Right cardiac atrium (tissue), 5 donors: ENCODE measurements at regions not wholly inside any gene's neighbourhood (a gene's known extent, or its start where the extent isn't known, plus 50 kb on each side); places are given as distances from the start of the nearest gene placed in this dataset.

Experiments used
- ATAC-seq, 2 donors: fragments of 200-7000 bp; cut with Tn5 transposase; one replicate each; pipeline versions ENCODE4 v1.8.0 to v1.9.1; 2020; ENCODE audit warnings: moderate library complexity in 2 of 2, mild to moderate bottlenecking in 1 of 2
- DNase-seq, 3 donors: peaks; one replicate each; pipeline ENCODE4 v3.0.0-alpha.2; 2020
- H3K27ac ChIP-seq: one replicate; pipeline ENCODE4 v1.5.1; 2013; ENCODE audit warnings: mild to moderate bottlenecking, low read length, control low read depth, moderate library complexity
- H3K27me3 ChIP-seq: one replicate; pipeline ENCODE4 v1.6.1; 2013; ENCODE audit not compliant: control insufficient read depth, insufficient read depth
- H3K4me1 ChIP-seq: one replicate; pipeline ENCODE4 v1.6.1; 2013; ENCODE audit warnings: low read length; ENCODE audit not compliant: control insufficient read depth, insufficient read depth
- H3K4me3 ChIP-seq: one replicate; pipeline ENCODE4 v1.5.1; 2013; ENCODE audit warnings: low read length, control low read depth
- H3K9me3 ChIP-seq: one replicate; pipeline ENCODE4 v1.6.1; 2013; ENCODE audit warnings: low read length; ENCODE audit not compliant: control insufficient read depth
- WGBS: extraction: QIAGEN DNeasy Blood & Tissue Kit; methylation state at CpG from one replicate; pipeline ENCODE4 v1.1.7; 2013; 5-methylcytosine and 5-hydroxymethylcytosine counted together
- intact Hi-C, 4 donors: fragments of 100-400 bp; cut with DNase I; formaldehyde crosslinking; loops; one replicate each; pipeline versions ENCODE4 v1.11.0 to v1.14.0; 2022 to 2023
- donor health status: healthy with polysubstance abuse.
- donor health status: DM: no; HTN: yes; CAD: no.
- donor health status: DM: no; HTN: no; CAD: no.
- donor health status: DM: no; HTN: yes; CAD: no; lungs with severe emphysema.
- donor health status: DM: yes; HTN: yes; CAD: no.

DNA sequence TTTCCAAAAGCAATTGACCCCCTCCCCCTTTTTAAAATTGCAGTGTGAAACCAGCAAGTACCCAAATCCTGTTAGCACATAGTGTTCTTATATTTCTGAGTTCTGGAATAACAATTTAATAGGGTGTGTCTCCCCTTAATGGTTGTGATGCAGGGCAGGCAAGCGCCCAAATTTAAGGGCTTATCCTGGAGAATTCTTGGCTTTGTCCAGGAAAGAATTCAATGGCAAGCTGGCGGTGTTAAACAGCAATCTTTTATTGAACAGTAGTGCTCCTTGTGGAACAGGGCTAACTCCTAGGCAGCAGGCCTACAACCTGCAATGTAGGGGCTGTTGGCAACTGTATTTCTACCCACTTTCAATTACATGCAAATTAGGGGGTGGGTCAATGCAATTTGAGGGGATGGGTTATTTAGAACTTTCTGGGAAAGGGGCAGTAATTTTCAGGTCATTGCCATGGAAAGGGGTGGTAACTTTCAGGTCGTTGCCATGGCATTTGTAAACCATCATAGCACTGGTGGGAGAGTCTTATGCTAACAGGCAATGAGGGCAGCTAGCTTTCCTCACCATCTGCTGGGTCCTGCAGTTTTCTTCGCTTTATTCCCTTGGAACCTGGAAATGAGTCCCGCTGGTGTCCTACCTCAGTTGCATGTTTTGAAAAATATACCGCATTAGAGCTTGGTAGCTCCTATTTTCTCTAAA, 149.0 kb upstream of the KCTD1 start:
- no peak overlapping the region for H3K4me3 ChIP-seq
- ATAC-seq (peak; percentile 54 to 63), DNase-seq (peak; percentile 42 to 76 (median 65))
- no peaks in the 10 kb centered on the region for H3K4me1 ChIP-seq
- intact Hi-C loops, result no loop called here
- 76% methylated on average over 6 of the region's 6 CpGs for WGBS
- no peaks in the 10 kb centered on the region for H3K27me3 ChIP-seq
- H3K27ac ChIP-seq, result no peak overlapping the region
- no peaks in the 10 kb centered on the region for H3K9me3 ChIP-seq

DNA sequence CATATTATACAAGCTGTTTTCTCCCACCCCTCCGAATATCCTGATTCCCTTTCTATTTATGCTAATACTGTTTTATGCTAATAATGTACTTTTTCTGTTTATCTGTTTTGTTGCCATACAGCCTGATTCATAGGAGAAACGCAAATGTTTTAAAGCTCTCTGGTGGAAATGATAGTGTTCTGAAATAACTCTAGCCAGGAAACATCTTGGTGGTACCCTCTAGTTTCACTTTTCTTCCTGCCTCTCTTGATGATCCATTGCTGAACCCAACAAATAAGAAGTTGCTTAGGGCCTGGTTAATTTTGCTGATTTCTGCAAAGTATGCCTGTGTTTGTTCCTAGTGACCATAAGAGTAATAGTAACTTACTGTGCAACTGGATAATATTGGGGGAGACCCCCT, 148.4 kb upstream of the KCTD1 start:
- intact Hi-C loops, result no loop called here
- 49% methylated on average over 2 of the region's 2 CpGs for WGBS

DNA sequence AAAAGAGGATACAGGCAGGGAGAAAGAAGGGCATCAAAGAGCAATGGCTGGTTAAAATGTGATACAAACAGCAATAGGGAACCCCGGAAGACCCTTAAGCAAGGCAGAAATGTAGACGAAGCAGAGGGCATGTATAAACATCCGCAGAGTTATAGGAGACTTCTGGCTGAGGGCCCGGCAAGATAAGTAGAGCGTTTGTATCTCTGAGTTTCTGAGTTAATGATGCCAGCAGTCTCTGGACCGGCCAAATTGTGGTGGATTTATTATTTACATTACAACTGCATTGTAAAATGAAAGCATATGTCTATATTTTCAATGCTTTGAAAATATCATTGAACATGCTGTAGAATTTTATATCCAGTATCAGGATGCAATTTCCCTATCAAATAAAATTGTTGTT, 148.0 kb upstream of the KCTD1 start:
- Histone ChIP-seq H3K9me3 (no peaks in the 10 kb centered on the region), H3K27me3 (no peaks in the 10 kb centered on the region), H3K4me1 (no peaks in the 10 kb centered on the region), H3K27ac (no peak overlapping the region), H3K4me3 (no peak overlapping the region)
- DNase-seq, result no peak
- ATAC-seq, result no peak
- intact Hi-C loops, result no loop called here
- WGBS, result 37% methylated on average over 6 of the region's 6 CpGs

More for the DNA sequence above, 148.4 kb upstream of the KCTD1 start:
- ATAC-seq, result no peak
- H3K27ac ChIP-seq, result no peak overlapping the region
- H3K9me3 ChIP-seq, result no peaks in the 10 kb centered on the region
- H3K4me3 ChIP-seq, result no peak overlapping the region
- no peaks in the 10 kb centered on the region for H3K4me1 ChIP-seq
- no peaks in the 10 kb centered on the region for H3K27me3 ChIP-seq
- no peak for DNase-seq

DNA sequence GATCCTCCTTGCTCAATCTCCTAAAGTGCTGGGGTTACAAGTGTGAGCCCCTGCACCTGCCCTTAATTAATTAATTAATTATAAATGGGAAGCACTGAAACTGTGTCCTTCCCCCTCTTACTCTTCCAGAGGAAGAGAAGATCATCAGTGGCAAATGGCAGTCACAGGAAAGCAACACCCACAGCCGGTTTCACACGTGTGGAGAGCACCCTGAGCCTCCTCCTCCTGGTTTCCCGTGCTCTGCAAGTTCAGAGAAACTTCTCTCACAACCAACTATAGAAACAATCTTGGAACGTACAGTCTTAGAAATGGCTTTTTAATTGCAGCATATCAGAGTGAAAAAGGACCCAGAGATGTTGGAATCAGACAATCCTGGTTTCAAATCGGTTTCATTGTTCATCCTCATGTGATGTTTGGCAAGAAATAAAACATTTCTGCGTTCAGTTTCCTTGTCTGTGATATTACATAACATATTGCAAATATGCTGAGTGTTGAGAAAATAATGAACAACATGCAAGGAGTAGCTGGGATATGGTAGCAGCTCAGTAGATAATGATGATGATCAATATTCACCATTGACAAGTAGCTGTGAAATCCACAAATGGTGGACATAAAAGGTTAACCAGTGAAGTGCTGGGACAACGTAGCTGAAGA, 141.0 kb upstream of the KCTD1 start:
- ATAC-seq (no peak), DNase-seq (no peak)
- Histone ChIP-seq H3K27ac (no peak overlapping the region), H3K9me3 (no peaks in the 10 kb centered on the region), H3K27me3 (no peaks in the 10 kb centered on the region), H3K4me1 (no peaks in the 10 kb centered on the region), H3K4me3 (no peak overlapping the region)
- 41% methylated on average over 7 of the region's 7 CpGs for WGBS
- intact Hi-C loops, result no loop called here

DNA sequence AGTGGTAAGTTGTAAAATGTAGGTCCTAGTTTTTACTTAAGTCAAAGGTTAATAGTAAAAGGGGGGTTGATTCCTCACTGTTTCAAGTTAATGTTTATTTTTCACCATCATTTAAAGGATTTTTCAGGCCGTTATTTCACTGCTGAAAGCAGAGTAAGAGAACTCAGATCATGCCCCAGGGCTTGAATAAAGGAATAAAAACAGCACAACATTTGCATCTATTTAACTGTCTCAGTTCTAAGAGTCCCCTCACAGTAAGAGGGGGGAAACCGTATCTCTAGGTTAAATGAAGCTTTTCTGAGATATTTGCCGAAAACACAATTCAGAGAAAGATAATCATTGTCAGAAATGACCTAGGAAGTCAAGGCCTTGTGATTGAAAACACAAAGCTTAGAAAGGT, 138.2 kb upstream of the KCTD1 start:
- Histone ChIP-seq H3K27me3 (no peaks in the 10 kb centered on the region), H3K4me1 (no peaks in the 10 kb centered on the region), H3K4me3 (no peak overlapping the region), H3K9me3 (no peaks in the 10 kb centered on the region), H3K27ac (no peak overlapping the region)
- intact Hi-C loops, result no loop called here
- 77% methylated on average over 3 of the region's 3 CpGs for WGBS
- ATAC-seq (no peak), DNase-seq (no peak)

DNA sequence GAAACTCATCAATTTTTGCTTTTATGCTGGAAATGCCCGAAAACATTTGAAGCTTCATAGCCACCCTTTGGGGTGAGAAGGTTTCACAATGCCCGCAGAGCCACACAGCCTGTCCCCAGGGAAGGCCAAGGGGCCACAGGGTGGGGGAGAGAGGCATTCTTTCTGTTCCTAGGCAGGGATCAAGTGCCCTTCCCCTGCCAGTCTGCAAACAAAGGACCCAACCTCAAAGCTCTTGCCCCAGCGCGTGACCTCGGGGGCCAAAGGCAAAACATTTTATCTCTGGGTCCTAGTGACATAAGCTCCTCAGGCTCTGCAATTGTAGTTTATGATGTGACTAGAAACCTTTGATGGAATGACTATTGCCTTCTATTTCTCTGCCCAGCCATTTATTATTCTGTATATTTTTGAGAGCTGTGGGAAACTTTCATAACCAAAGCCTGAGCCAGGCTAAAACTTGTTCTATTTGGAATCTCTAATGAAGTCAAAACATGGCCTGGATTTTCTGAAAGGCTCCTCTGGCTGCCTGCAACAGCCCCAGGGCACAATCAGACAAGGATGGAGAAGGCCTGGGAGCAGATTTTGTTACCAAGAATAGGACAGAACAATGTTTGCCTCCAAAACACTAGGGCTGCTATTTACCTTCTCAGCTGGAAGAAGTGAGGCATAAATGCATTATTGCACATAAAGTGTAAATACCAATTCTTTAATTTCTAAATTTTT, 137.2 kb upstream of the KCTD1 start:
- H3K27ac ChIP-seq, result no peak overlapping the region
- no peak overlapping the region for H3K4me3 ChIP-seq
- ATAC-seq (no peak), DNase-seq (no peak)
- no peaks in the 10 kb centered on the region for H3K9me3 ChIP-seq
- H3K4me1 ChIP-seq, result no peaks in the 10 kb centered on the region
- intact Hi-C loops, result no loop called here
- H3K27me3 ChIP-seq, result no peaks in the 10 kb centered on the region
- WGBS, result 72% methylated on average over 5 of the region's 5 CpGs

DNA sequence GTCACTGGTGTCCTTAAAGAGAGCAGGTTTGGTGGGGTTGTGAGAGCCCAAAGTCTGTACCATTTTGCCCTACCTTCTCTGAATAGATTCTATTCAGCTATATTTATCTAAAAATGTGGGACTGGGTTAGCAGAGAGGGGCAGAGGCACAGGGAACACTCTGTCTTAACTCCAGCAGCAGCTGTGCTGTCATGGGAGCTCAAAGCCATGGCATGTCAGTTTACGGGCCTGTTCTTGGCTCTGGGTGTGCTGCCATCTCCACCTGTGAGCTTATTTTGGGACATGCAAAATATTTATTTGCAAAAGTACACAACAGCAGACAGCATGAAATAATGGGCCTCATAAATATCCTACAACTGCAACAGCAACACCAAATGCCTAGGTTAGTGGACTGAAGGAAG, 129.6 kb upstream of the KCTD1 start:
- 73% methylated on average over 1 of the region's 1 CpG for WGBS
- intact Hi-C loops, result no loop called here
- ATAC-seq, result no peak

DNA sequence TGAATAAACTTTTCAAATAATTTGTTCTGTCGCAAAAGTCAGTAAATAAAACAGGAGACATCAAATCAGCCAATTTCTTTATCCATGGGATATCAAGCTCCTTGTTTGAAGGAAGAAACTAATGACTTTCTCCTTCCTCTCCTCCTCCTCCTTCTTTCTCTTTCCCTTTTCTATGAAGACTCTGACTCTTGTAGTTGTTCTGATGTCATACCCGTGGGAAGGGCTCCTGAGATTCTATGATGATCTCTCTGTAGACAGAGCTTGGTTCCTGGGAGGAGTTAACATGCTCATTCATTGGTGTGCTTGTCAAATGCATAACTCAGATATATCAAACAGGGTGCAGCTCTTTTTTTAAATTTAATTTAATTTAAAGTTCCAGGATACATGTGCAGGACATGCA, 118.7 kb upstream of the KCTD1 start:
- H3K4me3 ChIP-seq, result no peak overlapping the region
- H3K9me3 ChIP-seq, result no peaks in the 10 kb centered on the region
- ATAC-seq (no peak), DNase-seq (no peak)
- 70% methylated on average over 2 of the region's 2 CpGs for WGBS
- H3K27me3 ChIP-seq, result no peaks in the 10 kb centered on the region
- no peak overlapping the region for H3K27ac ChIP-seq
- intact Hi-C loops, result no loop called here
- no peaks in the 10 kb centered on the region for H3K4me1 ChIP-seq

More for the DNA sequence above, 129.6 kb upstream of the KCTD1 start:
- DNase-seq, result no peak
- Histone ChIP-seq H3K27me3 (no peaks in the 10 kb centered on the region), H3K27ac (no peak overlapping the region), H3K4me1 (no peaks in the 10 kb centered on the region), H3K9me3 (no peaks in the 10 kb centered on the region), H3K4me3 (no peak overlapping the region)

DNA sequence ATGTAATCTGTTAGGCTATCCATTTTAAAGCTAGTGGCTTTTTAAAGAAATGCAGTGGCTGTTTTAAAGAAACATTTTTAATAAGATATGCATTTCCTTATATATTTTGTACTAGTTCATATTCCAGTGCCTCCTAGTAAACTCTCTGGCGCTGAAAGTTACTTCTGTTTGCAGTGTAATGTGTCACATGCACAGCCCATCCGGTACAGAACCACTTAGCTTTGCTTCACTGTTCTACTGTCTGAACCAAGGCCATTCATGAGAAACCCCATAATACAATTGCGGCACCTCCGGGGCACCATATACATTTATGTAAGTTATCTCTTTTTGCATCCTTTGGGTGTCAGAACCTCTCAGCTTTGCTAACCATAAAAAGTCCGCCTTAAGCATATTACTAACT, 114.6 kb upstream of the KCTD1 start:
- Histone ChIP-seq H3K4me3 (no peak overlapping the region), H3K27me3 (no peaks in the 10 kb centered on the region), H3K9me3 (no peaks in the 10 kb centered on the region), H3K27ac (no peak overlapping the region), H3K4me1 (no peaks in the 10 kb centered on the region)
- no peak for DNase-seq
- 75% methylated on average over 5 of the region's 5 CpGs for WGBS
- no peak for ATAC-seq
- intact Hi-C loops, result no loop called here

DNA sequence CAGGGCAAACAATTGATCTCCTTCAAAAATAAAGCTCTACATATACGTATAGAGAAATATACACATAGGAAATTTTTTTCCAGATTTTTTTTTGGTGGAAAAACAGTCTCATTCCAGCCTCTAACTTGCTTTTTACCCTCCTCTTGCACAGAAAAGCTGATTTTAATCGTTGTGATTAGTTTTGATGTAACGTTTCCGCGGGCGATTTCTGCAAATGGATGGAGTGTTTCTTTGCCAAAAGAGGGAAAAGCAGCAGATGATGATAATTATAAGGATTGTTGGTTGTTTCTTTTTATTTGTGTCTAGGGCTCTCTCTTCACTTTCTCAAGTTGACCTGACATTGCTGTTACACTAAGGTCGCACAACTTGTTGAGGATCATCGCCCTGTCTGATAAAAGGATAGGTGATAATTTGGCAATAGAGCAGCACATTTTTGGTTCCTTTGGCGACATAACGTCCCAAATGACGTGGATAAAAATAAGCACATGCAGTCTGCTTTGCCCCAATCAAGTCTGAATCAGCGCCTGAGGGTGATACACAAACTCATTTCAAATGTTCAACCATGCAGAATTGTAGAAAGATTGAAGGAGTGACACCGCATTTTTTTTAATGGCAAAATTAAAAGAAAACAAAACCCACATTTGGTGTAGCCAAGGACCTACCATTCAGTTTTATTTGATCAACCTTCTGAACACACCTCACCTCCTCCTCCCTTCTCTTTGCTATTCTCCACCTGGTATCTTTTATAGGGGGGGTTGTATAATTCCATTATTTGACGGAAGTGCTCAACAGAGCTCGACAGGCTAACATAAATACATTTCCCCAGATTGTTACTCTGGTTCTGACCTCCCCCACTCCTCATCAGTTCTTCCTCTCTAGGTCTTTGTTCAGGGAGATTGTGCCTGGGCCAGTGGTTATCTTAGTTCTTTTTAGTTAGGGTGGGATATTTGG, 109.6 kb upstream of the KCTD1 start:
- Histone ChIP-seq H3K9me3 (no peaks in the 10 kb centered on the region), H3K27ac (no peak overlapping the region), H3K27me3 (no peaks in the 10 kb centered on the region), H3K4me1 (no peaks in the 10 kb centered on the region), H3K4me3 (peak overlapping the region; percentile 99)
- DNase-seq (no peak), ATAC-seq (no peak)
- WGBS, result 10% methylated on average over 15 of the region's 15 CpGs
- intact Hi-C loops, result loop anchor here in 2 of 4 donors (10.0 kb wide), 2 partner anchors 253 to 273 kb away; no protein-coding TSS in a partner anchor
